ACC112 (cell line): ENCODE measurements at regions not wholly inside any gene's neighbourhood (a gene's known extent, or its start where the extent isn't known, plus 50 kb on each side); places are given as distances from the start of the nearest gene placed in this dataset.

Source experiments
- H2AFZ ChIP-seq: fragments of 200-600 bp; sonication (generic); one replicate; pipeline ENCODE4 v1.6.0; 2017; ENCODE audit warnings: antibody characterized with exemption, low read length; ENCODE audit not compliant: unreplicated experiment
- H3K27ac ChIP-seq: fragments of 200-600 bp; sonication (generic); 2 replicates; pipeline ENCODE4 v1.5.1; 2014; ENCODE audit warnings: low read depth, mild to moderate bottlenecking, antibody characterized with exemption, low read length, moderate library complexity
- H3K27me3 ChIP-seq: fragments of 200-600 bp; sonication (generic); 2 replicates; pipeline ENCODE4 v1.6.1; 2014; ENCODE audit warnings: mild to moderate bottlenecking, antibody characterized with exemption, low read length, moderate library complexity, mixed read lengths; ENCODE audit not compliant: insufficient read depth
- H3K36me3 ChIP-seq: fragments of 200-600 bp; sonication (generic); 2 replicates; pipeline ENCODE4 v1.6.1; 2016; ENCODE audit warnings: mild to moderate bottlenecking, antibody characterized with exemption, low read length, moderate library complexity, mixed read lengths; ENCODE audit not compliant: insufficient read depth
- H3K4me1 ChIP-seq: fragments of 200-600 bp; sonication (generic); one replicate; pipeline ENCODE4 v1.6.1; 2016; ENCODE audit warnings: low read length, mixed read lengths; ENCODE audit not compliant: insufficient read depth, unreplicated experiment, control insufficient read depth
- H3K4me3 ChIP-seq: fragments of 200-600 bp; sonication (generic); 2 replicates; pipeline ENCODE4 v1.5.1; 2014; ENCODE audit warnings: mild to moderate bottlenecking, low read depth, low read length
- H3K79me2 ChIP-seq: fragments of 200-600 bp; sonication (generic); one replicate; pipeline ENCODE4 v1.6.0; 2016; ENCODE audit warnings: low read length; ENCODE audit not compliant: control insufficient read depth, unreplicated experiment, insufficient read depth

DNA sequence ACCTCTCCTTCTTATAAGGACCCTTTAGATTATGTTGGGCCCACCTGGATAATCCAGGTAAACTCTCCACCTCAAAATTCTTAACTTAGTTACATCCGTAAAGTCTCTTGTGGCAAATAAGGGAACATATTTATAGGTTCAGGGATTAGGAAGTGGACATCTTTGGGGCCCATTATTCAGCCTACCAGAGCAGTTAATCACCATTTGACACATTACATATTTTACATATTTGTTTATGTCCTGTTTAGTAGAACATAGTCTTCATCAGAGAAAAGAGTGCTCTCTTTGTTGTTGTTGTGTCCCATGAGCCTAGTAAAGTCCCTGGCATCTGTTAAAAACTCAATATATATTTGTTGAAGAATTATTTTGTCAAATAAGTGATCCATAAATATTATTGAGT lies 134.0 kb upstream of the SPATS2L start:
- Histone ChIP-seq H3K36me3 (no peaks in the 10 kb centered on the region), H2AFZ (no peak overlapping the region), H3K79me2 (no peaks in the 10 kb centered on the region), H3K27ac (peak overlapping the region; percentile 12; the same call in 1 of the 2 replicates), H3K4me3 (no peak overlapping the region), H3K27me3 (no peaks in the 10 kb centered on the region), H3K4me1 (peaks cover 15% of the 10 kb centered on the region)

DNA sequence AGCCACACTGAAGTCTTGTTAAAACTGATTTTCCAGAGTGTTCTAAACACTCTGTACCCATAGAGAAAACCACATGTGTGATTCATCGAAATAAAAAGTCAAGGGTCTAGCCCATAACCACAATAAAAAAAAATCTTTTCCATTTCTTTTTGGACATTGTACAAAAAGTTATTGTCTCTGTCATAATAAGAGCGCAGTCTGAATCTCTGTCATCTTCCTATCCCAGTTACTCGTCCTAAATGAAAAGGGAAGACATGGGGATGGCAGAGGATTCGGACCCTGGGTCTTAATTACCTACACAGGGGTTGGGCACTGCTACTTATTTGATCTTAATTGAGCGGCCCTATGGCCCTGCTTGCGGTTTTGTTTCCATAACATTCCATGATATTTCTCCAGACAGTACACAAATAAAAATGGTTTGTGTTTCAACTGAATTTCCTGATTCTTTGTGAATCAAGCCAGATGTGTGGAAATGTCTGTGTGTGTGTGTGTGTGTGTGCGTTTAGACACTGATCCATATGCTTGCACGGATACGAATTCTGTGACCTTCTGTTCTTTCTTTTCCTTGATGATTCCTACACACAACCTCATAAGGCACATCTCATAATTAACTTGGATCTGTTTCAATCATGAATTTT lies 133.4 kb upstream of the SPATS2L start:
- no peaks in the 10 kb centered on the region for H3K27me3 ChIP-seq
- H3K79me2 ChIP-seq = no peaks in the 10 kb centered on the region

GRCh38 chr2:200173691-200174090 lies 132.8 kb upstream of the SPATS2L start:
- H2AFZ ChIP-seq = no peak overlapping the region
- no peaks in the 10 kb centered on the region for H3K36me3 ChIP-seq
- peaks cover 15% of the 10 kb centered on the region for H3K4me1 ChIP-seq
- no peaks in the 10 kb centered on the region for H3K79me2 ChIP-seq
- no peak overlapping the region for H3K4me3 ChIP-seq
- 0 out of 2 replicates have a peak, but pooled peaks cover 2% of the 10 kb centered on the region for H3K27me3 ChIP-seq
- no peak overlapping the region for H3K27ac ChIP-seq

More for the DNA sequence above, 133.4 kb upstream of the SPATS2L start:
- peak overlapping the region; percentile 41 for H3K27ac ChIP-seq
- peaks cover 15% of the 10 kb centered on the region for H3K4me1 ChIP-seq
- H3K36me3 ChIP-seq = no peaks in the 10 kb centered on the region
- H3K4me3 ChIP-seq = no peak overlapping the region
- peak overlapping the region; percentile 3 for H2AFZ ChIP-seq

- Histone ChIP-seq H3K27ac (no peak overlapping the region), H2AFZ (no peak overlapping the region), H3K36me3 (no peaks in the 10 kb centered on the region), H3K79me2 (no peaks in the 10 kb centered on the region), H3K27me3 (0 out of 2 replicates have a peak, but pooled peaks cover 2% of the 10 kb centered on the region), H3K4me1 (peaks cover 15% of the 10 kb centered on the region), H3K4me3 (no peak overlapping the region)
Observed at GRCh38 chr2:200174433-200175216, 131.9 kb upstream of the SPATS2L start.

GRCh38 chr2:200177971-200178911 lies 128.3 kb upstream of the SPATS2L start:
- no peaks in the 10 kb centered on the region for H3K4me1 ChIP-seq
- peaks cover 34% of the 10 kb centered on the region for H3K27me3 ChIP-seq
- H3K4me3 ChIP-seq = no peak overlapping the region
- H3K79me2 ChIP-seq = no peaks in the 10 kb centered on the region
- no peak overlapping the region for H3K27ac ChIP-seq
- no peak overlapping the region for H2AFZ ChIP-seq
- H3K36me3 ChIP-seq = no peaks in the 10 kb centered on the region

- H3K27ac ChIP-seq = no peak overlapping the region
- H2AFZ ChIP-seq = no peak overlapping the region
- no peak overlapping the region for H3K4me3 ChIP-seq
- no peaks in the 10 kb centered on the region for H3K79me2 ChIP-seq
- H3K36me3 ChIP-seq = no peaks in the 10 kb centered on the region
- peaks cover 39% of the 10 kb centered on the region for H3K27me3 ChIP-seq
- no peaks in the 10 kb centered on the region for H3K4me1 ChIP-seq
Observed at GRCh38 chr2:200179151-200179550, 127.3 kb upstream of the SPATS2L start.

GRCh38 chr2:200180943-200181342 lies 125.5 kb upstream of the SPATS2L start:
- H2AFZ ChIP-seq = no peak overlapping the region
- peaks cover 55% of the 10 kb centered on the region for H3K27me3 ChIP-seq
- no peak overlapping the region for H3K27ac ChIP-seq

GRCh38 chr2:200181755-200182154 lies 124.7 kb upstream of the SPATS2L start:
- no peaks in the 10 kb centered on the region for H3K36me3 ChIP-seq
- H3K4me1 ChIP-seq = no peaks in the 10 kb centered on the region
- H3K4me3 ChIP-seq = no peak overlapping the region
- H2AFZ ChIP-seq = no peak overlapping the region
- no peaks in the 10 kb centered on the region for H3K79me2 ChIP-seq
- no peak overlapping the region for H3K27ac ChIP-seq
- H3K27me3 ChIP-seq = peaks cover 63% of the 10 kb centered on the region

More at GRCh38 chr2:200180943-200181342, 125.5 kb upstream of the SPATS2L start:
- Histone ChIP-seq H3K4me1 (no peaks in the 10 kb centered on the region), H3K79me2 (no peaks in the 10 kb centered on the region), H3K4me3 (no peak overlapping the region), H3K36me3 (no peaks in the 10 kb centered on the region)

DNA sequence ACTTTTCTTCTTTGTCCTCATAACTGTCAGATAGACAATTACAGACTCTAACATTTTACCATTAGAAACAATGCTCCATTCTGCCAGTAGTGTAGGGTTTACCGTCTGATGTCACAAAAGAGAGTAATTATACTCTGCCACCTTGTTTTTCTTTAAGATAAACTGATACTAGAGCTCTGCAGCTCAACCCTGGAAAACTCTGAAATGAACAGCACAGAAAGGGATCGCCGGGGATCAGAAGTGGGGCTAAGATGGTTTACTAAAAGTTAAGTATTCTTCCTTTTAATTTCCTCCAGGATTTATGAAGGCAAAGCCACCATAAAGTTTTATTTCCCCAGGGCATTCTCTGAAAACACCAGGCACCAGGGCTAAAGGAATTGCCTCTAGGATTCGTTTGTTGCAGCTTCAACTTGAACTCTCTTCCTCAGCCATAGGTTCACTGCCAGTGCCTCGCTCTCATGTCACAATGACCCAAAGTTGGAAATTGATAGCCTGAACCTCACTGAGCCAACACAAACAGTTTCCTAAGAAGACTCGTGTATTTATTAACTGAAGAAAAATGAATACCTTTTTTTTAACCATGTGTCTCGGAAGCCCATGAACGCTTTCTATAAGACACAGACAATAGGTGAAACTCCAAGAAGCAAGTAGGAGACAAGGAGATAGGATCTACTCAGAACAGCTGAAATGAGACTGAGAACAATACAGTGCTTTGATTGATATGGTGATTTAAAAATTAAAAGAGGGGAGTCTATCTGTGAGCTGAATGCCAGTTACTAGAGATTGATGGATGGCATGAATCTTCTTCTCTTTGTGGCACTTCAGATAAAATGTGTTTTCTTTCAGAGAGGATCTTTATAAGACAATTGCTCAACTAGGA lies 121.5 kb upstream of the SPATS2L start:
- no peak overlapping the region for H3K4me3 ChIP-seq
- no peaks in the 10 kb centered on the region for H3K4me1 ChIP-seq
- H3K79me2 ChIP-seq = no peaks in the 10 kb centered on the region
- peaks cover 66% of the 10 kb centered on the region for H3K27me3 ChIP-seq
- H2AFZ ChIP-seq = no peak overlapping the region
- H3K27ac ChIP-seq = no peak overlapping the region
- H3K36me3 ChIP-seq = no peaks in the 10 kb centered on the region

DNA sequence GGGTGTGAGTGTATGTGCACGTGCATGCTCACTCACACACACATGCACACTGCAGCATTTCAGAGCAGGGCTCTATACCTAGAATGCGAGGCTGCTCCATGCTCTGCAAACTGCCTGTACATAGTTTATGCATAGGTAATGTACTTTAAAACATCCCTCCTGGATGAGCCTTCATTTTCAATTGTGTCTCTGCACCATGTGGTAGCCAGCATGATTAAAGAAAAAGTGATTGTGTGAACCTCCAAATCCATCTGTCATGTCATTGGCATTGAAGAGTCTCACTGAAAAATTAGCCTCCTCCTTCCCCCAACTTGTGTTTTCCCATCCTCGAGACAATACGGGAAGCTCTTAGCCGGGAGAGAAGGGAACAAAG lies 120.9 kb upstream of the SPATS2L start:
- Histone ChIP-seq H3K27ac (no peak overlapping the region), H2AFZ (no peak overlapping the region), H3K4me3 (no peak overlapping the region), H3K36me3 (no peaks in the 10 kb centered on the region), H3K4me1 (no peaks in the 10 kb centered on the region), H3K27me3 (peaks cover 62% of the 10 kb centered on the region), H3K79me2 (no peaks in the 10 kb centered on the region)
